HG03103 (cell line): ENCODE measurements at regions not wholly inside any gene's neighbourhood (a gene's known extent, or its start where the extent isn't known, plus 50 kb on each side); places are given as distances from the start of the nearest gene placed in this dataset.

ENCODE experiments used
- ATAC-seq: cut with Tn5 transposase; IDR thresholded peaks from one replicate; pipeline ENCODE4 v1.9.1; 2021; ENCODE audit warnings: low read depth; ENCODE audit not compliant: unreplicated experiment

DNA sequence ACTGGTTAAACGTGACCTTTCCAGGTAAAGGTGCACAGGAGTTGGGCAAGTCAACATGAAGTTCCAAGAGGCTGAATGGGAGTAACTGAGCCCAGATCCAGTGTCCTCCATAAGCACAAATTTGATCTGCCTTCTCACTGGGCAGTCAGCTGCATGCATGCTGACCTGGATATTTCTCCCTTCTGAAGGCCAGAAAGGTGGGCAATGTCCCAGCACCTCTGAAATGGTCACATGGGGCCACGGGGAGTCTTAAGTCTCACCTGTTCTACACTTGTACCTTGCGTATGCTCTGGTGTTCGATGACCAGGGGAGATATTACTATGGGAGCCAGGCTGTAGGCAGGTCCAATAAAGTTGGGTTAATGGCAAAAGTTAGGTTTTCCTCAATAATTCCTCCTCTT lies 240.2 kb downstream of the SIPA1L2 start:
- no peak for ATAC-seq

- ATAC-seq, result no peak
Observed at GRCh38 chr1:232388363-232388762, 241.6 kb downstream of the SIPA1L2 start.

GRCh38 chr1:232386721-232387510 lies 243.0 kb downstream of the SIPA1L2 start:
- ATAC-seq, result no peak

GRCh38 chr1:232386294-232386693 lies 243.6 kb downstream of the SIPA1L2 start:
- no peak for ATAC-seq

GRCh38 chr1:232385221-232385620 lies 244.7 kb downstream of the SIPA1L2 start:
- ATAC-seq, result no peak

DNA sequence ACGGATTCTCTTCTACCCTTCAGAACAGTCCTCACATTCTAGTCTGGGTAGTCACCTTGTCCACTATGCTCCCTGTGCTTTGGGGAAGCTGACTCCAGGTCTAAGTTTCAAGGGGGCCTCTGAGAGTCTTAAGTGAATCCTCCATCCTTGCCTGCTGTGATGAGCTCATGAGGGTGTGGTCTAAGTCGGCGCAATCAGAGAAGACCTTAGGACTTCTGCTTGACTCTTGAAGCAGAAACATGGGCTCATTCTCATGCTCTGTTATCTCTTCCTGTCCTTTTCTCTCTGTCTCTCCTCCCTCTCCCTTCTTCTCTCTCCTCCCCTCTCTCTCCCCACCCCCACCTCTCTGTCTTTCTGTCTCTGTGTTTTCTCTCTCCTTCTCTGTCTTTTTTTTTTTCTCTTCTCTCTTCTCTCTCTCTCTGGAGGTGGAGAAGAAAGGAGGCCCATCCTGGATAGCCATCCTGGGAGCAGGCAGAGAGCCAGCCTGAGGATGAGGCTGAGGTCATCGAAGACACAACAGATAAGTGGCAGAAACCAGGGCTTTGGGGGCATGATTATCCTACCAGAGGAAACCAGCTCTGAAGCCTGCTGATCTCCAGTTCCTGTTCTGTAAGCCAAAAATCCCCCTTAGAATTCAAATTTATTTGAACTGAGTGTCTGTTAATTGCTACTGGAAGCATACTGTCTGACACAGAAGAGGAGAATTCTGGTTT lies 245.6 kb downstream of the SIPA1L2 start:
- no peak for ATAC-seq

- no peak for ATAC-seq
Observed at GRCh38 chr1:232383455-232384123, 246.3 kb downstream of the SIPA1L2 start.

GRCh38 chr1:232382671-232383070 lies 247.3 kb downstream of the SIPA1L2 start:
- no peak for ATAC-seq

DNA sequence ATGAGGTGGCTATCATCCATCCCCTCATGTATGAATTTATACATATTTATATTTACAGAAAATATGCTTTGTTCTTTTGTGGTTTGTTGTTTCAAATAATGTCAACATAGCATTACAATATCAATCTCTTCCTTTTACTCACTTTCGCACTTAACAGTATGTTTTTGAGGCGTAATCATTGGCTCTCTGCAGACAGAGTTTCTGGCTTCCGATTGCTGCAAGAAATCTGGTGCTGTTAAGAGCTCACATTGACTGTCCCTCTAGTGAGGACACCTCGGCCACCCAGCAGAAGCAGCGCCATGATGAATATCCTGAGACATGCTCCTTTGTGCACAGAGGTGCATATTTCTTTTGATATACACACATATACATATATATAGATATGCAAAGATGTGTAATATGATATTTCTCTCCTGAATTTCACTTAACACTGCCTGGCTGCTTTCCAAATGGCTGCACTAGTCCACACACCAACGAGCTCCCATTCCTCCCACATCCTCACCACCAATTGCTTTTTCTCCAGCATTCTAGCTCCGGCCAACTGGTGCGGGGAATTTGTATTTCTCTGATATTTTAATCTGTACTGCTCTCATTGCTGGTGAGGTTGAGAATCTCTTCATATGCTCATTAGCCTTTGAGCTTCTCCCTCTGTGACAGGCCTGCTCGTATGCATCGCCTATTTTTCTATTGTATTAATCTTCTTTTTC lies 248.4 kb downstream of the SIPA1L2 start:
- no peak for ATAC-seq

DNA sequence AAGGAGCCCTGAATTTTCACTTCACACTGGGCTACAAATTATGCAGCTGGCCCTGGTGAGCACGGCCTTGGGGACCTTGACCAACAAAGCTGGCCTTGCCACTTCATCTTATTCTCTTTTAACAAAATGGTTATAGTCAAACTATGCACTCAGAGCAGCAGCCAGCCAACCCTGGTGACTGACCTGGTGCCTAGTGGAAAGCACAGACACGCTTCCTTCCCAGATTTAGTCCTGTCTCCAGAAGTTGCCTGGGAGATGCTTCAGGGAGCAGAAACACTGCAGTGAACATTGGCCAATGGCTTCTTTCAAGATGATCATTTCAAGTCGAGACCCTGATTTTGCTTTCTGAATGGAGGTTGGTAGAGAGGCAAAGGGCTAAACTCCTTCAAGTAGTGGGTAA lies 249.3 kb downstream of the SIPA1L2 start:
- no peak for ATAC-seq

- ATAC-seq, result no peak
Observed at GRCh38 chr1:232380131-232380530, 249.8 kb downstream of the SIPA1L2 start.

DNA sequence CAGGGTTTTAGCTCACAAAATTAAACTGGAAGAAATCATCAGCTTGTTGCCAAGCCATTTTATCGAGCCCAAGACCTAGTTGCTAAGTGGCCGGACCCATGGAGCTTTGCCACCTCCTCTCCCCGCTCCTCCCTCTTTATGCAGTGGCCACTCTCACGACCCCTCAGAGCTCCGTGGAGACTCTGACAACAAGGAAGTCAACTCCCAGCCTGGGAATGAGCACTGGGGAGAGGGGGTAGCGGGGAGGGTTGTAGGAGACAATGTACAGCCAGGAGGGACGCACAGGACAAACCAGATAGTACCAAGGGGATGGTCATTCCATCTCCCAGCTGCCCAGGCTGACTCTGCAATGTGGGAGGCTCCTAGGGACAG lies 250.9 kb downstream of the SIPA1L2 start:
- ATAC-seq, result no peak

DNA sequence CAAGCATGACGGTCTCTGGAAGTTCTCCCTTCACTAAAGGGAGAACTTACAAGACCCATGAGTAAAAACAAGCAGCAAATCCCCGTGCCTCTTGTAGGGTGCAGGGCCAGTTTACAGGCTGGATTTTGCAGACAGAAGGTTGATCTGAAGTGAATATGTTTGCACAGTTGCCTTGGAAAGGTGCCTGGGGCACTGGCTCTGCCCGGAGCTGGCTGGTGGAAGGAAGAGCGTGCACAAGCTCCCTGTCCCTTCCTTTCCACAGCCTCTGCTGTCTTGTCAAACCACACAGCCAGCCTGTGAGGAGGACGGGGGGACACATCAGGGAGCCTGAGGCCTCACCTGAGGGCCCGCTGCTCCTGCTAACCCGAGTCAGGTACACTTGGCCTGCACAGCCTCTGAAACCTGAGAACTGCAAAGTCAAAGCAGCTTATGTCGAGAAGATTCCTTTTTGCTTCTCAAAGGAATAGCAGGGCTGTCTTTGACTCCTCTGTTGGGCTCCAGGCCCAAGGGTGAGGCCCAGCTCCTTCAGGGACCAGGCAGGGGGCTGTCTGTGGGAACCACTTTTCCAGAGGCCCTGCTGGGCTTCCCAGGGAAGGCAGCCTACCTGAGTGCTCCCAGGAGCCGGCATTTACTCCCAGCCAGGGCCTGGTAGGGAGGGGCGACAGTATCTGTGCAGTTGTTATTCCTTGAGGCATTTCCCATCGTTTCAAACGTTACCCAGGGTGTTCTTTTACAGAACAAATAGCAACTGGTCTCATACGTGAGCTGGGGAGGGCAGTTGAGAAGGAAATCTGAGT lies 251.5 kb downstream of the SIPA1L2 start:
- no peak for ATAC-seq

GRCh38 chr1:232377494-232377770 lies 252.5 kb downstream of the SIPA1L2 start:
- no peak for ATAC-seq

DNA sequence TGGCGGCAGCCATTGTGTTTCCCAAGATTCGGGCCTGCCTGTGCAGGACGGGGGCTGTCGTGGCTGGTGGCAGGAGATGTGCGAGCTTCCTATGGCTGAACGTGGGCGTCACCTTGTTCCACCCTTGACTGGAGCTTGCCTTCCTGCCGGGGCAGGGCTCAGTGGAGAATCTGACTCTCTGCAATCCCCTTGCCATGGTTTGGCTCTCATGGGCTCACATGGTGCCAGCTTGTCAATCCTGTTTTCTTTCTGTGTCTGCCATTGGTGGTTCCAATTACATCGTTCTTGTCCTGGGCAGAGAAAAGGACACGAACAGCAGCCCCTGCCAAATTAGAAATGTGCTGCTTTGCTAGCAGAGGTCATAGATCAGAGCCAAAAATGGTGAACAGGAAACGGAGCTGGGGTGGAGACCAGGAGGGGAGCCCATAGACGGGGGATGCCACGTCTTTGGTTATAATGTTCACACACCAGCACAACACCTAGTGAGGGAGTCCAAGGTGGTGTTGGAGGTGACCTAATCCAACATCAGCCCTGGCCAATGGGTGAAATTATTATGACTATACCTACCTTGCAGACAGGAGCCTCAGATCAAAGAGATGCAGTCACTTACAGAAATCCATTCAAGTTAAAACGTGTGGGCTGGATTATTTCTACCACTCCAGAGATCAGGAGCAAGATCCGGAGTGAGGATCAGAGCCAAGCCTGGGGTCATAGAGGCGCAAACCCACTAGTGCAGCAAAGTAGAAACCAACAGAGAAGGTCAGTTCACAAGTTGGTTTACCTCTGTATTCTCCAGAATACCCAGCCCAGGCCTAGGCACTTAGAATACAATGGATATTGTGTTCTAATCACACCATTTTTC lies 253.1 kb downstream of the SIPA1L2 start:
- ATAC-seq, result no peak

GRCh38 chr1:232372841-232373440 lies 257.0 kb downstream of the SIPA1L2 start:
- ATAC-seq, result no peak

GRCh38 chr1:232372431-232372830 lies 257.5 kb downstream of the SIPA1L2 start:
- ATAC-seq, result no peak

- ATAC-seq, result no peak
Observed at GRCh38 chr1:232369451-232370296, 260.3 kb downstream of the SIPA1L2 start.
